Naive thymus-derived CD4-positive, alpha-beta T cell (primary cell): ENCODE measurements at regions not wholly inside any gene's neighbourhood (a gene's known extent, or its start where the extent isn't known, plus 50 kb on each side); places are given as distances from the start of the nearest gene placed in this dataset.
A peak's percentile ranks its signal among the peaks of the same experiment; 100 is the strongest.

ENCODE experiments used
- ATAC-seq: fragments of 150-1000 bp; cut with Tn5 transposase; 2 replicates; pipeline ENCODE4 v1.10.0; 2021; ENCODE audit warnings: mild to moderate bottlenecking, moderate library complexity
- CTCF ChIA-PET: fragments of 350-600 bp; sonication (Branson Sonifier 250); formaldehyde crosslinking; loops from one replicate; lab custom pipeline; 2021; ENCODE audit warnings: antibody characterized with exemption; lab: Charles Lee
- POLR2A ChIA-PET: fragments of 350-600 bp; sonication (Branson Sonifier 250); formaldehyde crosslinking; loops from one replicate; lab custom pipeline; 2021; ENCODE audit warnings: antibody characterized with exemption, inconsistent platforms; lab: Charles Lee
- DNase-seq, 9 donors: peaks; one replicate each; pipeline versions ENCODE4 v3.0.0 to v3.0.0-alpha.2; 2020 to 2022; ENCODE audit warnings: mixed read lengths in 1 of 9
- H3K27ac ChIP-seq: one replicate; pipeline ENCODE4 v1.7.0; 2013; ENCODE audit warnings: mild to moderate bottlenecking, low read depth, low read length, moderate library complexity
- H3K27me3 ChIP-seq, 2 donors: one replicate each; pipeline ENCODE4 v1.7.0; 2013; ENCODE audit warnings: low read length in 2 of 2, mild to moderate bottlenecking in 2 of 2, moderate library complexity in 2 of 2; ENCODE audit not compliant: control insufficient read depth in 2 of 2, insufficient read depth in 2 of 2
- H3K36me3 ChIP-seq, 3 experiments: 1 replicate in 2 of 3; 2 replicates in 1 of 3; pipeline ENCODE4 v1.7.0; 2013; ENCODE audit warnings: low read length in 3 of 3, mild to moderate bottlenecking in 3 of 3, moderate library complexity in 1 of 3; ENCODE audit not compliant: insufficient read depth in 3 of 3, control insufficient read depth in 2 of 3
- H3K4me1 ChIP-seq, 2 donors: one replicate each; pipeline ENCODE4 v1.7.0; 2013; ENCODE audit warnings: low read length in 2 of 2, mild to moderate bottlenecking in 2 of 2, moderate library complexity in 1 of 2; ENCODE audit not compliant: control insufficient read depth in 2 of 2, insufficient read depth in 2 of 2
- H3K4me3 ChIP-seq: 2 replicates; pipeline ENCODE4 v1.7.0; 2013; ENCODE audit warnings: mild to moderate bottlenecking, low read length
- H3K9me3 ChIP-seq, 3 experiments: 1 replicate in 2 of 3; 2 replicates in 1 of 3; pipeline ENCODE4 v1.7.0; 2013; ENCODE audit warnings: low read length in 3 of 3; ENCODE audit not compliant: control insufficient read depth in 2 of 3
- H3K27ac Mint-ChIP-seq, 9 donors: one replicate each; pipeline ENCODE4 v1.8.0; 2020 to 2022; ENCODE audit warnings: mixed read lengths in 9 of 9, mild to moderate bottlenecking in 8 of 9, moderate library complexity in 5 of 9, inconsistent platforms in 2 of 9
- H3K27me3 Mint-ChIP-seq, 5 donors: one replicate each; pipeline ENCODE4 v1.8.0; 2021 to 2022; ENCODE audit warnings: mixed read lengths in 5 of 5, mild to moderate bottlenecking in 1 of 5
- H3K36me3 Mint-ChIP-seq, 5 donors: one replicate each; pipeline ENCODE4 v1.8.0; 2020 to 2022; ENCODE audit warnings: mixed read lengths in 5 of 5, mild to moderate bottlenecking in 3 of 5, inconsistent platforms in 1 of 5
- H3K4me1 Mint-ChIP-seq, 7 donors: one replicate each; pipeline ENCODE4 v1.8.0; 2020 to 2022; ENCODE audit warnings: mixed read lengths in 7 of 7, mild to moderate bottlenecking in 3 of 7, inconsistent platforms in 1 of 7
- H3K4me3 Mint-ChIP-seq, 10 donors: one replicate each; pipeline ENCODE4 v1.8.0; 2020 to 2022; ENCODE audit warnings: mild to moderate bottlenecking in 10 of 10, mixed read lengths in 10 of 10, moderate library complexity in 6 of 10, inconsistent platforms in 2 of 10
- H3K9me3 Mint-ChIP-seq, 11 donors: one replicate each; pipeline ENCODE4 v1.8.0; 2020 to 2022; ENCODE audit warnings: mixed read lengths in 11 of 11, mild to moderate bottlenecking in 4 of 11, inconsistent platforms in 1 of 11, moderate library complexity in 1 of 11
- intact Hi-C, 2 donors: fragments of 100-400 bp; cut with micrococcal nuclease; formaldehyde crosslinking; loops; one replicate each; pipeline ENCODE4 v1.15.1; 2023

DNA sequence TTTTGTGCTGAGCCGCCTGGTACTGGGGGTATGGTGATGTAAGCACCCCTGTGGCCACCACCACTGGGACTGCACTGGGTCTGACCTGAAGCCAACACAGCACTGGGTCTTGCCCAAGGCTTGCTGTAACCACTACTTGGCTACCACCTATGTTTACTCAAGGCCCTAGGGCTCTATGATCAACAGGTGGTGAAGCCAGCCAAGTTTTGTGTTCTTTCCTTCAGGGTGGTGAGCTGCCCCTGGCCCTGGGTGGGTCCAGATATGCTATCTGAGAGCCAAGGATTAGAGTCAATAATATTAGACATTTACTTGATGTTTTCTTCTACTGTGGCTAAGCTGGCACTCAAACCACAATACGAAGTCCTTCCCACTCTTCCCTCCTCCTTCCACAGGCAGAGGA lies 55.1 kb upstream of the PAGE4 start:
- H3K4me3 ChIP-seq: no peak overlapping the region
- Mint-ChIP-seq H3K9me3 (peaks cover 0 to 3% (median 0%) of the 10 kb centered on the region in 11 donors), H3K27me3 (peaks cover 8 to 26% (median 22%) of the 10 kb centered on the region in 5 donors), H3K36me3 (no peaks in the 10 kb centered on the region), H3K4me1 (no peaks in the 10 kb centered on the region), H3K4me3 (no peak overlapping the region), H3K27ac (no peak overlapping the region)
- no peak for DNase-seq
- no peaks in the 10 kb centered on the region for H3K4me1 ChIP-seq
- CTCF ChIA-PET: no interaction called here
- H3K27ac ChIP-seq: no peak overlapping the region
- POLR2A ChIA-PET: no interaction called here
- no peaks in the 10 kb centered on the region for H3K36me3 ChIP-seq
- no peak for ATAC-seq
- H3K27me3 ChIP-seq: no peaks in the 10 kb centered on the region
- intact Hi-C loops: no loop called here
- H3K9me3 ChIP-seq: no peaks in the 10 kb centered on the region

- intact Hi-C loops: no loop called here
- POLR2A ChIA-PET: no interaction called here
- no peak for ATAC-seq
These were observed 61.9 kb upstream of the PAGE4 start for GRCh38 chrX:49767236-49767635.

DNA sequence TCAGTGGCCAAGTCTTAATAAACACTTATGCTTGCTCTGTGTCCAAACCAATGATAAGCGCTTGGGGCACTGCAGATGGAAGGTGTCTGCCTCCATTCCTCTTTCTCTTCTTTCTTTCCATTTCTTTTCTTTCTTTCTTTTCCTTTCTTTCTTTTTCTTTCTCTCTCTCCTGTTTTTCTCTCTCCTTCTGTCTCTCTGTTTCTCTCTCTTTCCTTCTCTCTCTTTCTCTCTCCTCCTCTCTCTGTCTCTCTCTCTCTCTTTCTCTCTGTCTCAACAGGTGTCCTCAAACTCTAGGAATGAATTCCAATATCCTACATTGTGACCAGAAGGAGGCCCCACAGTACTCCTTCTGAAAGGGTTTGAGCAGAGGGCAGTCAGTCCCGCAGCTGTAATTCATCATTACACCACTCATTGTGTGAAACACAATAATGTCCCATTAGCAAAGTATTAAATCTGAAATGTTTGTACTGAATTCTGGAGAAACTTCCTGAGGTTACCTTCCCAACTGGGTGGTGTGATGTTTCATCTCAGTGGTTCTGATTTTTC lies 66.5 kb upstream of the PAGE1 start:
- no peak for ATAC-seq
- H3K4me3 Mint-ChIP-seq: peak overlapping the region in 1 of 10 donors; percentile 3
- Histone ChIP-seq H3K27ac (no peak overlapping the region), H3K9me3 (no peaks in the 10 kb centered on the region), H3K4me3 (no peak overlapping the region), H3K27me3 (no peaks in the 10 kb centered on the region), H3K4me1 (no peaks in the 10 kb centered on the region), H3K36me3 (no peaks in the 10 kb centered on the region)
- H3K4me1 Mint-ChIP-seq: peaks cover 0 to 8% (median 1%) of the 10 kb centered on the region in 7 donors
- POLR2A ChIA-PET: no interaction called here
- H3K27ac Mint-ChIP-seq: no peak overlapping the region
- H3K27me3 Mint-ChIP-seq: peaks cover 0 to 14% (median 0%) of the 10 kb centered on the region in 5 donors
- intact Hi-C loops: loop anchor here in 1 of 2 donors (5.0 kb wide), 1 partner anchor 155 kb away; no protein-coding TSS in a partner anchor
- no peaks in the 10 kb centered on the region for H3K36me3 Mint-ChIP-seq
- no peaks in the 10 kb centered on the region for H3K9me3 Mint-ChIP-seq
- DNase-seq: no peak
- CTCF ChIA-PET: interaction anchor here (0.8 kb wide), 1 partner anchor 16 kb away, joined by 3 read pairs; no protein-coding TSS in a partner anchor

More at GRCh38 chrX:49767236-49767635, 61.9 kb upstream of the PAGE4 start:
- Histone ChIP-seq H3K27me3 (no peaks in the 10 kb centered on the region), H3K4me1 (no peaks in the 10 kb centered on the region), H3K27ac (no peak overlapping the region), H3K4me3 (no peak overlapping the region), H3K36me3 (no peaks in the 10 kb centered on the region), H3K9me3 (no peaks in the 10 kb centered on the region)
- Mint-ChIP-seq H3K4me1 (peaks cover 0 to 3% (median 0%) of the 10 kb centered on the region in 7 donors), H3K27ac (no peak overlapping the region), H3K9me3 (peaks cover 0 to 3% (median 0%) of the 10 kb centered on the region in 11 donors), H3K4me3 (no peak overlapping the region), H3K27me3 (peaks cover under 1 to 20% (median 5%) of the 10 kb centered on the region in 5 donors), H3K36me3 (no peaks in the 10 kb centered on the region)
- CTCF ChIA-PET: interaction anchor here (0.5 kb wide), 1 partner anchor 472 kb away, joined by 3 read pairs; no protein-coding TSS in a partner anchor
- no peak for DNase-seq

DNA sequence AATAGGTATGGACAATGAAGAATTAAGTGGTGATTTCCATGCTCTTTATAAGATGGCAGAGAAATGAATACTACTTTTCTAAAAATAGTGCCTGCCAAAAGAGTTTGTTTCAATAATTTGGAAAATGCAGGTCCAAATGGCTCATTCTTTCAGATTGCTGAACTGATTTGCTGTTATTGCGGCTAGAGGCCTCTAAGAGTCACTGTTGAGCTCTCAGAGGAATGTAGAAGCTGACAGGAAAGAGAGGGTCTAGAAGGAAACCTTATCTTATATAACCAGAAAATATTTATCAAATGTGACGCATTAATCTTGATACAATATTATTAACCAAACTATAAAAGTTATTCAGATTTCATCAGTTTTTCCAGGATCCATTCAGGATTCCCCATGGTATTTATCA lies 65.7 kb upstream of the PAGE1 start:
- H3K4me1 Mint-ChIP-seq: peaks cover 0 to 8% (median 1%) of the 10 kb centered on the region in 7 donors
- ChIA-PET POLR2A (interaction anchor here (0.6 kb wide), 1 partner anchor 663 kb away, joined by 3 read pairs; no protein-coding TSS in a partner anchor), CTCF (interaction anchor here (0.8 kb wide), 1 partner anchor 15 kb away, joined by 3 read pairs; no protein-coding TSS in a partner anchor)
- H3K9me3 Mint-ChIP-seq: no peaks in the 10 kb centered on the region
- H3K36me3 ChIP-seq: no peaks in the 10 kb centered on the region
- peaks cover 0 to 16% (median 0%) of the 10 kb centered on the region in 5 donors for H3K27me3 Mint-ChIP-seq
- no peaks in the 10 kb centered on the region for H3K4me1 ChIP-seq
- H3K27ac Mint-ChIP-seq: no peak overlapping the region
- no peaks in the 10 kb centered on the region for H3K36me3 Mint-ChIP-seq
- intact Hi-C loops: loop anchor here (1.0 to 5.0 kb wide), 2 partner anchors 115 to 156 kb away; no protein-coding TSS in a partner anchor
- DNase-seq (peak in 6 of 9 donors; percentile 6 to 21 (median 14)), ATAC-seq (no peak)
- H3K9me3 ChIP-seq: no peaks in the 10 kb centered on the region
- no peak overlapping the region for H3K27ac ChIP-seq
- H3K27me3 ChIP-seq: no peaks in the 10 kb centered on the region
- no peak overlapping the region for H3K4me3 ChIP-seq
- no peak overlapping the region for H3K4me3 Mint-ChIP-seq

DNA sequence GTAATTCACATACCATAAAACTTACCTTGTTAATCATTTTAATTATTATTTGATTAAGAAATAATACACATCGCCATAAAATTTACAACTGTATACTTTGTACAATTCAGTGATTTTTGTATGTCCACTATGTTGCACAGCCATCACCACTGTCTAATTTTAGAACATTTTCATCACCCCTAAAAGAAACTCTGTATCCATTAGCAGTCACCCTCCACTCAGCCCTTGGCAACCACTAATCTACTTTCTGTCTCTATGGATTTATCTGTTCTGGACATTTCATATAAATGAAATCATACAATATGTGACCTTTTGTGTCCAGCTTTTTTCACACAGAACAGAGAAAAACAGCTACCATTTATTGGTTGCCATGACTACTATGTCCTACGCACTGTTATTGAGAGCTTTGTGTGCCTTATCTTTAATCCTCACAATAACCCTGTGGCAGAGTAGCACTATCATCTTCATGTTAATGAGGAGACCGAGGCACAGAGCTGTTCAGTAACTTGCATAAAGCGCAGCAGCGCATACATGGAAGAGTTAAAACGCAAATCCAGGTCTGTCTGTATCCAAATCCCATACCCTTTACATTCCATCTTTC lies 64.6 kb upstream of the PAGE1 start:
- Mint-ChIP-seq H3K9me3 (no peaks in the 10 kb centered on the region), H3K27me3 (peaks cover 0 to 21% (median 4%) of the 10 kb centered on the region in 5 donors), H3K4me3 (no peak overlapping the region), H3K36me3 (no peaks in the 10 kb centered on the region), H3K27ac (no peak overlapping the region), H3K4me1 (peaks cover 0 to 8% (median 1%) of the 10 kb centered on the region in 7 donors)
- DNase-seq (no peak), ATAC-seq (no peak)
- Histone ChIP-seq H3K4me3 (no peak overlapping the region), H3K9me3 (no peaks in the 10 kb centered on the region), H3K27me3 (no peaks in the 10 kb centered on the region), H3K4me1 (no peaks in the 10 kb centered on the region), H3K27ac (no peak overlapping the region), H3K36me3 (no peaks in the 10 kb centered on the region)
- CTCF ChIA-PET: interaction anchor here (0.6 kb wide), 2 partner anchors 28 to 41 kb away, joined by 3 to 4 read pairs; no protein-coding TSS in a partner anchor
- intact Hi-C loops: loop anchor here in 1 of 2 donors (5.0 kb wide), 1 partner anchor 157 kb away; no protein-coding TSS in a partner anchor
- POLR2A ChIA-PET: no interaction called here

GRCh38 chrX:49756692-49757091 lies 60.9 kb upstream of the PAGE1 start:
- no peaks in the 10 kb centered on the region for H3K36me3 ChIP-seq
- intact Hi-C loops: no loop called here
- ChIA-PET CTCF (no interaction called here), POLR2A (no interaction called here)
- H3K4me3 ChIP-seq: no peak overlapping the region
- no peak overlapping the region for H3K27ac ChIP-seq
- DNase-seq (no peak), ATAC-seq (no peak)
- H3K27ac Mint-ChIP-seq: no peak overlapping the region
- peaks cover 0 to 24% (median 4%) of the 10 kb centered on the region in 5 donors for H3K27me3 Mint-ChIP-seq
- no peaks in the 10 kb centered on the region for H3K36me3 Mint-ChIP-seq
- H3K9me3 Mint-ChIP-seq: no peaks in the 10 kb centered on the region
- H3K4me1 Mint-ChIP-seq: peaks cover 0 to 1% (median 0%) of the 10 kb centered on the region in 7 donors
- no peaks in the 10 kb centered on the region for H3K27me3 ChIP-seq
- no peaks in the 10 kb centered on the region for H3K4me1 ChIP-seq
- no peak overlapping the region for H3K4me3 Mint-ChIP-seq
- H3K9me3 ChIP-seq: no peaks in the 10 kb centered on the region
